H9 (cell line): ENCODE measurements at regions not wholly inside any gene's neighbourhood (a gene's known extent, or its start where the extent isn't known, plus 50 kb on each side); places are given as distances from the start of the nearest gene placed in this dataset.

Experiments
- DNase-seq: peaks from one replicate; pipeline ENCODE4 v3.0.0-alpha.2; 2017
- H2AFZ ChIP-seq: one replicate; pipeline ENCODE4 v1.6.1; 2013; ENCODE audit warnings: mild to moderate bottlenecking, low read length, control low read depth, moderate library complexity
- H2AK5ac ChIP-seq: 2 replicates; pipeline ENCODE4 v1.6.1; 2013; ENCODE audit warnings: low read length, control low read depth, mixed read lengths; ENCODE audit not compliant: insufficient read length
- H2BK120ac ChIP-seq: one replicate; pipeline ENCODE4 v1.6.1; 2013; ENCODE audit warnings: low read depth, mild to moderate bottlenecking, low read length, control low read depth, inconsistent platforms; ENCODE audit not compliant: poor library complexity, severe bottlenecking
- H2BK12ac ChIP-seq: 2 replicates; pipeline ENCODE4 v1.6.1; 2013; ENCODE audit warnings: low read length, control low read depth, mixed read lengths, low read depth; ENCODE audit not compliant: insufficient read length
- H2BK15ac ChIP-seq: 2 replicates; pipeline ENCODE4 v1.6.1; 2013; ENCODE audit warnings: low read depth, low read length, control low read depth
- H2BK20ac ChIP-seq: one replicate; pipeline ENCODE4 v1.6.1; 2013; ENCODE audit warnings: low read depth, mild to moderate bottlenecking, low read length, control low read depth, inconsistent platforms; ENCODE audit not compliant: poor library complexity, severe bottlenecking
- H2BK5ac ChIP-seq: 2 replicates; pipeline ENCODE4 v1.6.1; 2013; ENCODE audit warnings: low read length, control low read depth, mixed read lengths; ENCODE audit not compliant: insufficient read length
- H3K14ac ChIP-seq: 2 replicates; pipeline ENCODE4 v1.6.1; 2013; ENCODE audit warnings: low read length, control low read depth; ENCODE audit not compliant: insufficient read depth
- H3K18ac ChIP-seq: 2 replicates; pipeline ENCODE4 v1.6.1; 2013; ENCODE audit warnings: low read depth, mild to moderate bottlenecking, mixed read lengths, low read length, control low read depth; ENCODE audit not compliant: insufficient read length
- H3K23ac ChIP-seq: 2 replicates; pipeline ENCODE4 v1.6.1; 2013; ENCODE audit warnings: low read length, control low read depth, mixed read lengths, low read depth; ENCODE audit not compliant: insufficient read length
- H3K23me2 ChIP-seq: 2 replicates; pipeline ENCODE4 v1.6.1; 2013; ENCODE audit warnings: low read depth, mild to moderate bottlenecking, mixed read lengths, low read length, control low read depth; ENCODE audit not compliant: insufficient read length, poor library complexity, severe bottlenecking
- H3K27ac ChIP-seq: 2 replicates; pipeline ENCODE4 v1.5.1; 2013; ENCODE audit warnings: low read length, control low read depth, mixed read lengths, low read depth; ENCODE audit not compliant: insufficient read length
- H3K27me3 ChIP-seq: 2 replicates; pipeline ENCODE4 v1.6.1; 2013; ENCODE audit warnings: low read length, control low read depth, inconsistent platforms; ENCODE audit not compliant: insufficient read depth
- H3K4ac ChIP-seq: 2 replicates; pipeline ENCODE4 v1.6.1; 2013; ENCODE audit warnings: low read depth, mild to moderate bottlenecking, control low read depth, inconsistent platforms, low read length, moderate library complexity
- H3K4me1 ChIP-seq: 2 replicates; pipeline ENCODE4 v1.6.1; 2013; ENCODE audit warnings: low read length, control low read depth, inconsistent platforms; ENCODE audit not compliant: insufficient read depth
- H3K4me2 ChIP-seq: 2 replicates; pipeline ENCODE4 v1.6.1; 2013; ENCODE audit warnings: low read length, control low read depth, mixed read lengths; ENCODE audit not compliant: insufficient read length, insufficient read depth
- H3K56ac ChIP-seq: 2 replicates; pipeline ENCODE4 v1.6.1; 2013; ENCODE audit warnings: low read depth, mild to moderate bottlenecking, mixed read lengths, low read length, control low read depth; ENCODE audit not compliant: insufficient read length
- H3K79me1 ChIP-seq: 2 replicates; pipeline ENCODE4 v1.6.1; 2013; ENCODE audit warnings: low read depth, mild to moderate bottlenecking, moderate library complexity, low read length, control low read depth, inconsistent platforms; ENCODE audit not compliant: insufficient read depth, poor library complexity, severe bottlenecking
- H3K79me2 ChIP-seq: 2 replicates; pipeline ENCODE4 v1.6.1; 2013; ENCODE audit warnings: low read length, control low read depth, inconsistent platforms; ENCODE audit not compliant: insufficient read depth
- H3K9ac ChIP-seq: 2 replicates; pipeline ENCODE4 v1.6.1; 2013; ENCODE audit warnings: low read length, control low read depth, mixed read lengths; ENCODE audit not compliant: insufficient read length; ENCODE audit errors: extremely low read depth
- H3K9me3 ChIP-seq: one replicate; pipeline ENCODE4 v1.6.1; 2013; ENCODE audit warnings: low read depth, low read length, inconsistent platforms; ENCODE audit not compliant: control insufficient read depth
- H3T11ph ChIP-seq: one replicate; pipeline ENCODE4 v1.6.1; 2013; ENCODE audit warnings: mild to moderate bottlenecking, low read length, control low read depth, inconsistent platforms
- H4K20me1 ChIP-seq: one replicate; pipeline ENCODE4 v1.6.1; 2013; ENCODE audit not compliant: control insufficient read depth, insufficient read length, insufficient read depth
- H4K5ac ChIP-seq: 2 replicates; pipeline ENCODE4 v1.6.1; 2013; ENCODE audit warnings: low read depth, mild to moderate bottlenecking, mixed read lengths, low read length, control low read depth; ENCODE audit not compliant: insufficient read length
- H4K8ac ChIP-seq: replicated peaks from 2 replicates; pipeline ENCODE4 v1.6.1; 2013; ENCODE audit warnings: low read length, control low read depth, mixed read lengths, low read depth; ENCODE audit not compliant: insufficient read length
- H4K91ac ChIP-seq: 2 replicates; pipeline ENCODE4 v1.6.1; 2013; ENCODE audit warnings: low read depth, mild to moderate bottlenecking, moderate library complexity, mixed read lengths, low read length, control low read depth; ENCODE audit not compliant: insufficient read length
- H3K27ac Mint-ChIP-seq, 3 experiments: 2 replicates in 2 of 3; 3 replicates in 1 of 3; pipeline ENCODE4 v1.8.0; 2020 to 2021; ENCODE audit warnings: mixed read lengths in 3 of 3, mild to moderate bottlenecking in 1 of 3, moderate library complexity in 1 of 3
- H3K27me3 Mint-ChIP-seq: 2 replicates; pipeline ENCODE4 v1.8.0; 2021; ENCODE audit warnings: low read depth, mild to moderate bottlenecking, moderate library complexity, mixed read lengths
- H3K36me3 Mint-ChIP-seq, 3 experiments: 2 replicates in 2 of 3; 3 replicates in 1 of 3; pipeline ENCODE4 v1.8.0; 2020 to 2021; ENCODE audit warnings: low read depth in 3 of 3, mixed read lengths in 3 of 3; ENCODE audit not compliant: insufficient read depth in 1 of 3
- H3K4me1 Mint-ChIP-seq, 2 experiments: 2 replicates each; pipeline ENCODE4 v1.8.0; 2020; ENCODE audit warnings: mixed read lengths in 2 of 2
- H3K4me3 Mint-ChIP-seq, 2 experiments: 2 replicates in 1 of 2; 3 replicates in 1 of 2; pipeline ENCODE4 v1.8.0; 2020 to 2021; ENCODE audit warnings: mild to moderate bottlenecking in 2 of 2, mixed read lengths in 2 of 2, moderate library complexity in 1 of 2
- H3K9me3 Mint-ChIP-seq, 2 experiments: 2 replicates in 1 of 2; 3 replicates in 1 of 2; pipeline ENCODE4 v1.8.0; 2020; ENCODE audit warnings: mild to moderate bottlenecking in 2 of 2, mixed read lengths in 2 of 2, moderate library complexity in 1 of 2
- CTCF ChIP-seq: fragments of 200-600 bp; sonication (generic); conservative IDR thresholded peaks from 3 replicates; pipeline ENCODE4 v1.8.0; 2021; ENCODE audit warnings: antibody characterized with exemption, mild to moderate bottlenecking
- WGBS: extraction: QIAGEN DNeasy Blood & Tissue Kit; methylation state at CpG from one replicate; pipeline ENCODE4 v1.1.7; 2013; ENCODE audit warnings: missing lambda C conversion rate, low lambda C conversion rate, mixed read lengths; ENCODE audit not compliant: insufficient read length; ENCODE audit errors: extremely low coverage; 5-methylcytosine and 5-hydroxymethylcytosine counted together

GRCh38 chr7:47651355-47652317 lies 69.7 kb upstream of the TNS3 start:
- no peak overlapping the region for H3K4me2 ChIP-seq
- no peaks in the 10 kb centered on the region for H3K9me3 Mint-ChIP-seq
- H3K9me3 ChIP-seq = no peaks in the 10 kb centered on the region
- no peak overlapping the region for H2BK20ac ChIP-seq
- no peaks in the 10 kb centered on the region for H3K36me3 Mint-ChIP-seq
- no peak overlapping the region for H3K18ac ChIP-seq
- H3K4me3 Mint-ChIP-seq = no peak overlapping the region
- no peak overlapping the region for H3K4ac ChIP-seq
- no peaks in the 10 kb centered on the region for H3K79me1 ChIP-seq
- H3K27me3 Mint-ChIP-seq = peaks cover 5% of the 10 kb centered on the region; the same call in 1 of the 2 replicates
- H3K56ac ChIP-seq = no peak overlapping the region
- no peak overlapping the region for H2AFZ ChIP-seq
- H3K27me3 ChIP-seq = no peaks in the 10 kb centered on the region
- no CpG with 5 or more reads among the region's 11 CpGs for WGBS
- no peak overlapping the region for H3K9ac ChIP-seq
- no peaks in the 10 kb centered on the region for H3K79me2 ChIP-seq
- peaks cover 27 to 40% of the 10 kb centered on the region in 2 experiments for H3K4me1 Mint-ChIP-seq
- no peak overlapping the region for H2BK15ac ChIP-seq
- H3K14ac ChIP-seq = no peak overlapping the region
- DNase-seq = no peak
- H2AK5ac ChIP-seq = no peak overlapping the region
- no peak for TF ChIP-seq CTCF
- no peak overlapping the region for H3K27ac ChIP-seq
- no peak overlapping the region for H3T11ph ChIP-seq
- H4K8ac ChIP-seq = no peak overlapping the region
- no peak overlapping the region for H3K23ac ChIP-seq
- H2BK5ac ChIP-seq = no peak overlapping the region
- H3K4me1 ChIP-seq = no peaks in the 10 kb centered on the region; the same call in none of the 2 replicates
- no peak overlapping the region for H4K5ac ChIP-seq
- no peak overlapping the region for H2BK12ac ChIP-seq
- no peak overlapping the region for H2BK120ac ChIP-seq
- no peak overlapping the region for H3K27ac Mint-ChIP-seq
- H3K23me2 ChIP-seq = no peaks in the 10 kb centered on the region
- no peaks in the 10 kb centered on the region for H4K20me1 ChIP-seq
- H4K91ac ChIP-seq = no peak overlapping the region
